GM23338 (cell line): ENCODE measurements at regions not wholly inside any gene's neighbourhood (a gene's known extent, or its start where the extent isn't known, plus 50 kb on each side); places are given as distances from the start of the nearest gene placed in this dataset.
A peak's percentile ranks its signal among the peaks of the same experiment; 100 is the strongest.

Experiments used
- ATAC-seq: fragments of 200-7000 bp; cut with Tn5 transposase; 3 replicates; pipeline ENCODE4 v1.9.1; 2020
- DNase-seq: peaks from one replicate; pipeline ENCODE4 v3.0.0-alpha.2; 2015; ENCODE audit warnings: low spot score
- H2AFZ ChIP-seq: fragments of 200-600 bp; sonication (generic); 2 replicates; pipeline ENCODE4 v1.8.0; 2016; ENCODE audit warnings: antibody characterized with exemption, mild to moderate bottlenecking, moderate library complexity
- H3F3A ChIP-seq: fragments of 200-600 bp; sonication (generic); replicated peaks from 2 replicates; pipeline ENCODE4 v1.8.0; 2017; ENCODE audit warnings: antibody characterized with exemption, mixed run types, low read depth
- H3K27ac ChIP-seq: fragments of 200-600 bp; sonication (generic); 2 replicates; pipeline ENCODE4 v1.6.1; 2016; ENCODE audit warnings: low read depth
- H3K27me3 ChIP-seq: fragments of 200-600 bp; sonication (generic); 2 replicates; pipeline ENCODE4 v1.8.0; 2016; ENCODE audit warnings: mild to moderate bottlenecking, mixed run types, moderate library complexity; ENCODE audit not compliant: insufficient read depth
- H3K36me3 ChIP-seq: fragments of 200-600 bp; sonication (generic); 2 replicates; pipeline ENCODE4 v1.8.0; 2016; ENCODE audit warnings: mild to moderate bottlenecking; ENCODE audit not compliant: insufficient read depth
- H3K4me1 ChIP-seq: fragments of 200-600 bp; sonication (generic); 2 replicates; pipeline ENCODE4 v1.8.0; 2016; ENCODE audit warnings: mild to moderate bottlenecking, moderate library complexity; ENCODE audit not compliant: insufficient read depth
- H3K4me2 ChIP-seq: fragments of 200-600 bp; sonication (generic); 2 replicates; pipeline ENCODE4 v1.7.1; 2017; ENCODE audit warnings: mixed run types
- H3K4me3 ChIP-seq: fragments of 200-600 bp; sonication (generic); 2 replicates; pipeline ENCODE4 v1.6.1; 2016; ENCODE audit warnings: mixed run types
- H3K79me2 ChIP-seq: fragments of 200-600 bp; sonication (generic); replicated peaks from 2 replicates; pipeline ENCODE4 v1.8.0; 2017; ENCODE audit warnings: mild to moderate bottlenecking; ENCODE audit not compliant: insufficient read depth
- H3K9me2 ChIP-seq: fragments of 200-600 bp; sonication (generic); 2 replicates; pipeline ENCODE4 v1.8.0; 2017; ENCODE audit not compliant: insufficient read depth
- H4K20me1 ChIP-seq: fragments of 200-600 bp; sonication (generic); replicated peaks from 2 replicates; pipeline ENCODE4 v1.8.0; 2017; ENCODE audit warnings: mild to moderate bottlenecking; ENCODE audit not compliant: insufficient read depth
- H3K27ac Mint-ChIP-seq: 2 replicates; pipeline ENCODE4 v1.8.0; 2020; ENCODE audit warnings: inconsistent platforms, mild to moderate bottlenecking, moderate library complexity, mixed read lengths
- H3K27me3 Mint-ChIP-seq: 3 replicates; pipeline ENCODE4 v1.8.0; 2022; ENCODE audit warnings: low read depth, mild to moderate bottlenecking, moderate library complexity, mixed read lengths, inconsistent platforms; ENCODE audit not compliant: insufficient read depth, poor library complexity
- H3K36me3 Mint-ChIP-seq: 3 replicates; pipeline ENCODE4 v1.8.0; 2021; ENCODE audit warnings: low read depth, mild to moderate bottlenecking, inconsistent platforms, moderate library complexity, mixed read lengths
- H3K4me1 Mint-ChIP-seq: 3 replicates; pipeline ENCODE4 v1.8.0; 2020; ENCODE audit warnings: mild to moderate bottlenecking, inconsistent platforms, mixed read lengths
- H3K4me3 Mint-ChIP-seq: 3 replicates; pipeline ENCODE4 v1.8.0; 2021; ENCODE audit warnings: moderate library complexity, mild to moderate bottlenecking, inconsistent platforms, mixed read lengths
- H3K9me3 Mint-ChIP-seq: 3 replicates; pipeline ENCODE4 v1.8.0; 2020; ENCODE audit warnings: moderate library complexity, mild to moderate bottlenecking, inconsistent platforms, mixed read lengths
- CREB1 ChIP-seq: fragments of 250-450 bp; sonication (Bioruptor Pico); IDR thresholded peaks from 2 replicates; pipeline ENCODE4 v1.5.0; 2020; ENCODE audit warnings: low read depth, mild to moderate bottlenecking, moderate library complexity
- CTCF ChIP-seq, 2 experiments: fragments of 200-600 bp in 1 of 2; sonication (generic) in 1 of 2; conservative IDR thresholded peaks; 2 replicates each; pipeline versions ENCODE4 v1.5.1 to v1.6.1; 2016 to 2017; ENCODE audit warnings: antibody characterized with exemption in 2 of 2, low read depth in 2 of 2, mild to moderate bottlenecking in 2 of 2, moderate library complexity in 1 of 2
- ETS1 ChIP-seq: IDR thresholded peaks from 2 replicates; pipeline ENCODE4 v1.6.1; 2016; ENCODE audit warnings: antibody characterized with exemption
- EZH2 ChIP-seq: fragments of 200-600 bp; sonication (generic); IDR thresholded peaks from one replicate; pipeline ENCODE4 v1.8.0; 2017; ENCODE audit warnings: antibody characterized with exemption, mild to moderate bottlenecking, low read depth; ENCODE audit not compliant: unreplicated experiment
- EZH2phosphoT487 ChIP-seq: fragments of 200-600 bp; sonication (generic); IDR thresholded peaks from one replicate; pipeline ENCODE4 v1.8.1; 2018; ENCODE audit warnings: antibody characterized with exemption; ENCODE audit not compliant: unreplicated experiment
- JUNB ChIP-seq: IDR thresholded peaks from one replicate; pipeline ENCODE4 v1.6.1; 2016; ENCODE audit warnings: antibody characterized with exemption; ENCODE audit not compliant: unreplicated experiment
- NANOG ChIP-seq: IDR thresholded peaks from 2 replicates; pipeline ENCODE4 v1.6.1; 2016; ENCODE audit warnings: antibody characterized with exemption, borderline replicate concordance
- POLR2AphosphoS5 ChIP-seq: IDR thresholded peaks from 2 replicates; pipeline ENCODE4 v1.6.1; 2016; ENCODE audit warnings: antibody characterized with exemption, low read depth
- REST ChIP-seq: IDR thresholded peaks from one replicate; pipeline ENCODE4 v1.6.1; 2018; ENCODE audit warnings: antibody characterized with exemption; ENCODE audit not compliant: unreplicated experiment
- STAT1 ChIP-seq: IDR thresholded peaks from one replicate; pipeline ENCODE4 v1.6.1; 2016; ENCODE audit warnings: antibody characterized with exemption; ENCODE audit not compliant: unreplicated experiment
- ZNF114 ChIP-seq: fragments of 250-450 bp; sonication (Bioruptor Pico); IDR thresholded peaks from 2 replicates; pipeline ENCODE4 v1.5.0; 2020; ENCODE audit warnings: mild to moderate bottlenecking, moderate library complexity
- ZNF331 ChIP-seq: fragments of 250-450 bp; sonication (Bioruptor Pico); IDR thresholded peaks from 2 replicates; pipeline ENCODE4 v1.5.0; 2020; ENCODE audit warnings: low read depth, mild to moderate bottlenecking, moderate library complexity
- TF ChIP-seq, protein P1 (sequence below): fragments of 250-450 bp; sonication (Bioruptor Pico); IDR thresholded peaks from 2 replicates; pipeline ENCODE4 v1.5.0; 2020; ENCODE audit warnings: mild to moderate bottlenecking, moderate library complexity

DNA sequence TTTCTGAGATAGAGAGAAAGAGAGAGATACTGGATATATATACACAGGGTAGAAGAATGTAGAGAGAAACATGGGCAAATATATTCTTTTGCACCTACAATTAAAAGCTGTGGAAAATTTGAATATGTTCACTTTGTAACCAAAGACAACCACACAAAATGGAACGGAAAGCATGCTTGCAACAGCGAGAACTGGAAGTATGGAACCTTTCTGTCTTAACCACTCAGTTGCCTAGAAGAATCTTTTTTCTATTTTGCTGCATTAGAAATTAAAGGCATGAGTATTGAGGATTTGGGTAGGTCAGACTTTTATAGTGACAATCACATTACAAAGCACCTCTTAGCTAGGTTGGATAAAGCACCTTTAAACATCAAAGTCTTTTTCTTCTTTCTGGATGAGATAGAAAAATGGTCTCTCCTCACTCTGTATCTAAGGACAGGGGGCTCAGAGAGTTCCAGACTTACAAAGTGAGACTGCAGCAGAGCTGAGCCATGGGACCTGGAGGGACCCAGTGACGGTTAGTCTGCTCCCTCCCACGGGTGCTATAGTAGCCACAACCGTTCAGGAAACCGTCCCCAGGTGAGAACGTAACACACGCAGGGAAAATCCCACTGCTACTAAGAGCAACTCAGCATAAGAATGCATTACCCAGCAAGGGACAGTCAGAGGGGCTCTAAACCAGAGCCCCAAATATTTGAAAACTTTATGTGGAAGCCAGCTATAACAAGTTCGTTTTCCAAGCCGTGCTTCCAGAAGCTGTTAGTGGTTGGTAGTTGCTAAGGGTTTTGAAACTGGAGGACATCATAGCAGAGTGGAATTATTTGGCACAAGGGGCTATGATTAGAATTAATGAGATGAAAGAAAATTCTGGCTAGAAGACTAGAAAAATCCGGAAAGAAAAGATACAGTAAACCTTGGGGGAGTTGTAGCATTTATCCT is 97.1 kb downstream of the DAD1 start:
- peaks cover 28% of the 10 kb centered on the region for H3K4me1 Mint-ChIP-seq
- H3K36me3 ChIP-seq, result no peaks in the 10 kb centered on the region
- peak; percentile 34 for ATAC-seq
- no peak for TF ChIP-seq NANOG
- no peak for TF ChIP-seq EZH2
- no peak for TF ChIP-seq JUNB
- no peak for TF ChIP-seq ZNF331
- TF ChIP-seq POLR2AphosphoS5, result no peak
- TF ChIP-seq CREB1 (CRISPR knock-in tag), result no peak
- TF ChIP-seq EZH2phosphoT487, result no peak
- no peak for TF ChIP-seq CTCF (conservative IDR thresholded peaks at IDR 0.05; ENCODE audit: low read depth in 2 of 2)
- no peak for TF ChIP-seq ZNF114 (CRISPR knock-in tag)
- TF ChIP-seq REST, result no peak
- TF ChIP-seq, protein P1, sequence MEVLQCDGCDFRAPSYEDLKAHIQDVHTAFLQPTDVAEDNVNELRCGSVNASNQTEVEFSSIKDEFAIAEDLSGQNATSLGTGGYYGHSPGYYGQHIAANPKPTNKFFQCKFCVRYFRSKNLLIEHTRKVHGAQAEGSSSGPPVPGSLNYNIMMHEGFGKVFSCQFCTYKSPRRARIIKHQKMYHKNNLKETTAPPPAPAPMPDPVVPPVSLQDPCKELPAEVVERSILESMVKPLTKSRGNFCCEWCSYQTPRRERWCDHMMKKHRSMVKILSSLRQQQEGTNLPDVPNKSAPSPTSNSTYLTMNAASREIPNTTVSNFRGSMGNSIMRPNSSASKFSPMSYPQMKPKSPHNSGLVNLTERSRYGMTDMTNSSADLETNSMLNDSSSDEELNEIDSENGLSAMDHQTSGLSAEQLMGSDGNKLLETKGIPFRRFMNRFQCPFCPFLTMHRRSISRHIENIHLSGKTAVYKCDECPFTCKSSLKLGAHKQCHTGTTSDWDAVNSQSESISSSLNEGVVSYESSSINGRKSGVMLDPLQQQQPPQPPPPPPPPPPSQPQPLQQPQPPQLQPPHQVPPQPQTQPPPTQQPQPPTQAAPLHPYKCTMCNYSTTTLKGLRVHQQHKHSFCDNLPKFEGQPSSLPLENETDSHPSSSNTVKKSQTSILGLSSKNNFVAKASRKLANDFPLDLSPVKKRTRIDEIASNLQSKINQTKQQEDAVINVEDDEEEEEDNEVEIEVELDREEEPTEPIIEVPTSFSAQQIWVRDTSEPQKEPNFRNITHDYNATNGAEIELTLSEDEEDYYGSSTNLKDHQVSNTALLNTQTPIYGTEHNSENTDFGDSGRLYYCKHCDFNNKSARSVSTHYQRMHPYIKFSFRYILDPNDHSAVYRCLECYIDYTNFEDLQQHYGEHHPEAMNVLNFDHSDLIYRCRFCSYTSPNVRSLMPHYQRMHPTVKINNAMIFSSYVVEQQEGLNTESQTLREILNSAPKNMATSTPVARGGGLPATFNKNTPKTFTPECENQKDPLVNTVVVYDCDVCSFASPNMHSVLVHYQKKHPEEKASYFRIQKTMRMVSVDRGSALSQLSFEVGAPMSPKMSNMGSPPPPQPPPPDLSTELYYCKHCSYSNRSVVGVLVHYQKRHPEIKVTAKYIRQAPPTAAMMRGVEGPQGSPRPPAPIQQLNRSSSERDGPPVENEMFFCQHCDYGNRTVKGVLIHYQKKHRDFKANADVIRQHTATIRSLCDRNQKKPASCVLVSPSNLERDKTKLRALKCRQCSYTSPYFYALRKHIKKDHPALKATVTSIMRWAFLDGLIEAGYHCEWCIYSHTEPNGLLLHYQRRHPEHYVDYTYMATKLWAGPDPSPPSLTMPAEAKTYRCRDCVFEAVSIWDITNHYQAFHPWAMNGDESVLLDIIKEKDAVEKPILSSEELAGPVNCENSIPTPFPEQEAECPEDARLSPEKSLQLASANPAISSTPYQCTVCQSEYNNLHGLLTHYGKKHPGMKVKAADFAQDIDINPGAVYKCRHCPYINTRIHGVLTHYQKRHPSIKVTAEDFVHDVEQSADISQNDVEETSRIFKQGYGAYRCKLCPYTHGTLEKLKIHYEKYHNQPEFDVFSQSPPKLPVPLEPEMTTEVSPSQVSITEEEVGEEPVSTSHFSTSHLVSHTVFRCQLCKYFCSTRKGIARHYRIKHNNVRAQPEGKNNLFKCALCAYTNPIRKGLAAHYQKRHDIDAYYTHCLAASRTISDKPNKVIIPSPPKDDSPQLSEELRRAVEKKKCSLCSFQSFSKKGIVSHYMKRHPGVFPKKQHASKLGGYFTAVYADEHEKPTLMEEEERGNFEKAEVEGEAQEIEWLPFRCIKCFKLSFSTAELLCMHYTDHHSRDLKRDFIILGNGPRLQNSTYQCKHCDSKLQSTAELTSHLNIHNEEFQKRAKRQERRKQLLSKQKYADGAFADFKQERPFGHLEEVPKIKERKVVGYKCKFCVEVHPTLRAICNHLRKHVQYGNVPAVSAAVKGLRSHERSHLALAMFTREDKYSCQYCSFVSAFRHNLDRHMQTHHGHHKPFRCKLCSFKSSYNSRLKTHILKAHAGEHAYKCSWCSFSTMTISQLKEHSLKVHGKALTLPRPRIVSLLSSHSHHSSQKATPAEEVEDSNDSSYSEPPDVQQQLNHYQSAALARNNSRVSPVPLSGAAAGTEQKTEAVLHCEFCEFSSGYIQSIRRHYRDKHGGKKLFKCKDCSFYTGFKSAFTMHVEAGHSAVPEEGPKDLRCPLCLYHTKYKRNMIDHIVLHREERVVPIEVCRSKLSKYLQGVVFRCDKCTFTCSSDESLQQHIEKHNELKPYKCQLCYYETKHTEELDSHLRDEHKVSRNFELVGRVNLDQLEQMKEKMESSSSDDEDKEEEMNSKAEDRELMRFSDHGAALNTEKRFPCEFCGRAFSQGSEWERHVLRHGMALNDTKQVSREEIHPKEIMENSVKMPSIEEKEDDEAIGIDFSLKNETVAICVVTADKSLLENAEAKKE, result no peak
- TF ChIP-seq STAT1, result no peak
- TF ChIP-seq ETS1, result no peak
- H3K79me2 ChIP-seq, result no peaks in the 10 kb centered on the region
- no peak overlapping the region for H3K27ac Mint-ChIP-seq
- peaks cover 15% of the 10 kb centered on the region; the same call in 1 of the 2 replicates for H3K4me1 ChIP-seq
- H2AFZ ChIP-seq, result peak overlapping the region; percentile 54
- no peaks in the 10 kb centered on the region for H3F3A ChIP-seq
- H3K9me3 Mint-ChIP-seq, result no peaks in the 10 kb centered on the region
- peaks cover 6% of the 10 kb centered on the region for H3K27me3 Mint-ChIP-seq
- no peaks in the 10 kb centered on the region for H4K20me1 ChIP-seq
- H3K4me3 ChIP-seq, result no peak overlapping the region
- no peak overlapping the region for H3K4me3 Mint-ChIP-seq
- H3K9me2 ChIP-seq, result peaks cover 9% of the 10 kb centered on the region; the same call in 1 of the 2 replicates
- H3K27ac ChIP-seq, result no peak overlapping the region
- DNase-seq, result no peak
- peak overlapping the region; percentile 37; the same call in 1 of the 2 replicates for H3K4me2 ChIP-seq
- no peaks in the 10 kb centered on the region for H3K27me3 ChIP-seq
- no peaks in the 10 kb centered on the region for H3K36me3 Mint-ChIP-seq
